ENCODE measurements at regions not wholly inside any gene's neighbourhood (a gene's known extent, or its start where the extent isn't known, plus 50 kb on each side); places are given as distances from the start of the nearest gene placed in this dataset.

DNA sequence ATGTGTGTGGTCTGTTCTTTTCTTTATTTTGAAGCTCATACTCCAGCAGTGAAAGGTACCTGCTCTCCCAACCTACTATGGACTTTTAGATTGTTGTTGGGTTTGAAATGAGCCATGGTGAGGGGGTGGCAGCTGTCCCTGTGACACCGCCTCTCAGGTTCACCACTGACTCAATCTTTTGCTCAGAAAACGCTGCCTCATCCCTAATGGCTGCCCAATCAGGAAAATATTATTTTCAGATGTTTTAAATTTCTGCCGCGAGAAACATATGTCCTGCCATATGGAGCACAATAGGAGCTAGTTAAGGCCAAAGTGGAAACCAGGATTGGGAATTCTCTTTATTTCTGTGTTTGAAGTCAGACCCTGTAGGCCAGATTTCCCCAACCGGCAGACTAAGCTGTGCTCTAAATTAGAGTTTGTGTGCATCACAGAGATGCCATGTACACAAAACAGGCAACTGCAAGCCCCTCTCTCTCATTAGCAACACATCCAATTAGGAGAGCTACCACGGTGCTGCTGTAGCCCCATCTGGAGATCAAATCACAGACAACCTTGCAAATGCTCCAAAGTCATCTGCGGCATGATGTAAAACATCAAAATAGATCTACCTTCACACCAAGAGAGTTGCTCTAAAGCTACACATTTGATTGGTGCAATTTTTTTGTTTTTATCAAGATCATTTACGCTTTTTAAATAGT lies 144.1 kb upstream of the BACH2 start:
- no peaks in the 10 kb centered on the region for H3K36me3 ChIP-seq (ENCODE audit: insufficient read depth)
- H3K4me1 ChIP-seq (ENCODE audit: insufficient read depth), result peaks cover 57% of the 10 kb centered on the region
- 0 out of 3 replicates have a peak, but pooled peaks have one; percentile 13 for ATAC-seq
- Mint-ChIP-seq H3K27me3 (ENCODE audit: insufficient read depth, low read depth, poor library complexity) (peaks cover 3% of the 10 kb centered on the region), H3K36me3 (ENCODE audit: low read depth) (no peaks in the 10 kb centered on the region), H3K4me1 (peaks cover 52% of the 10 kb centered on the region), H3K4me3 (no peak overlapping the region), H3K27ac (peak overlapping the region; percentile 57; the same call in 1 of the 2 replicates), H3K9me3 (no peaks in the 10 kb centered on the region)
- H3K27me3 ChIP-seq (ENCODE audit: insufficient read depth), result no peaks in the 10 kb centered on the region
- no peaks in the 10 kb centered on the region; the same call in 1 of the 2 replicates for H3K9me2 ChIP-seq (ENCODE audit: insufficient read depth)
- H3K79me2 ChIP-seq (replicated peaks; ENCODE audit: insufficient read depth), result no peaks in the 10 kb centered on the region
- no peak for DNase-seq (ENCODE audit: low spot score)
- 0 out of 2 replicates have a peak overlapping the region, but pooled peaks have one; percentile 6 for H2AFZ ChIP-seq
- no peaks in the 10 kb centered on the region for H4K20me1 ChIP-seq (replicated peaks; ENCODE audit: insufficient read depth)
- peaks cover 8% of the 10 kb centered on the region for H3F3A ChIP-seq (replicated peaks; ENCODE audit: low read depth)
- H3K4me2 ChIP-seq, result peak overlapping the region; percentile 9; the same call in 1 of the 2 replicates
- H3K4me3 ChIP-seq, result no peak overlapping the region
- H3K27ac ChIP-seq (ENCODE audit: low read depth), result no peak overlapping the region
- TF ChIP-seq, protein P1, sequence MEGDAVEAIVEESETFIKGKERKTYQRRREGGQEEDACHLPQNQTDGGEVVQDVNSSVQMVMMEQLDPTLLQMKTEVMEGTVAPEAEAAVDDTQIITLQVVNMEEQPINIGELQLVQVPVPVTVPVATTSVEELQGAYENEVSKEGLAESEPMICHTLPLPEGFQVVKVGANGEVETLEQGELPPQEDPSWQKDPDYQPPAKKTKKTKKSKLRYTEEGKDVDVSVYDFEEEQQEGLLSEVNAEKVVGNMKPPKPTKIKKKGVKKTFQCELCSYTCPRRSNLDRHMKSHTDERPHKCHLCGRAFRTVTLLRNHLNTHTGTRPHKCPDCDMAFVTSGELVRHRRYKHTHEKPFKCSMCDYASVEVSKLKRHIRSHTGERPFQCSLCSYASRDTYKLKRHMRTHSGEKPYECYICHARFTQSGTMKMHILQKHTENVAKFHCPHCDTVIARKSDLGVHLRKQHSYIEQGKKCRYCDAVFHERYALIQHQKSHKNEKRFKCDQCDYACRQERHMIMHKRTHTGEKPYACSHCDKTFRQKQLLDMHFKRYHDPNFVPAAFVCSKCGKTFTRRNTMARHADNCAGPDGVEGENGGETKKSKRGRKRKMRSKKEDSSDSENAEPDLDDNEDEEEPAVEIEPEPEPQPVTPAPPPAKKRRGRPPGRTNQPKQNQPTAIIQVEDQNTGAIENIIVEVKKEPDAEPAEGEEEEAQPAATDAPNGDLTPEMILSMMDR (conservative IDR thresholded peaks at IDR 0.05; ENCODE audit: low read depth in 2 of 2), result peak in 1 of 2 experiments; percentile 36; a peak in 2 of 4 replicates
- TF ChIP-seq, protein P2, sequence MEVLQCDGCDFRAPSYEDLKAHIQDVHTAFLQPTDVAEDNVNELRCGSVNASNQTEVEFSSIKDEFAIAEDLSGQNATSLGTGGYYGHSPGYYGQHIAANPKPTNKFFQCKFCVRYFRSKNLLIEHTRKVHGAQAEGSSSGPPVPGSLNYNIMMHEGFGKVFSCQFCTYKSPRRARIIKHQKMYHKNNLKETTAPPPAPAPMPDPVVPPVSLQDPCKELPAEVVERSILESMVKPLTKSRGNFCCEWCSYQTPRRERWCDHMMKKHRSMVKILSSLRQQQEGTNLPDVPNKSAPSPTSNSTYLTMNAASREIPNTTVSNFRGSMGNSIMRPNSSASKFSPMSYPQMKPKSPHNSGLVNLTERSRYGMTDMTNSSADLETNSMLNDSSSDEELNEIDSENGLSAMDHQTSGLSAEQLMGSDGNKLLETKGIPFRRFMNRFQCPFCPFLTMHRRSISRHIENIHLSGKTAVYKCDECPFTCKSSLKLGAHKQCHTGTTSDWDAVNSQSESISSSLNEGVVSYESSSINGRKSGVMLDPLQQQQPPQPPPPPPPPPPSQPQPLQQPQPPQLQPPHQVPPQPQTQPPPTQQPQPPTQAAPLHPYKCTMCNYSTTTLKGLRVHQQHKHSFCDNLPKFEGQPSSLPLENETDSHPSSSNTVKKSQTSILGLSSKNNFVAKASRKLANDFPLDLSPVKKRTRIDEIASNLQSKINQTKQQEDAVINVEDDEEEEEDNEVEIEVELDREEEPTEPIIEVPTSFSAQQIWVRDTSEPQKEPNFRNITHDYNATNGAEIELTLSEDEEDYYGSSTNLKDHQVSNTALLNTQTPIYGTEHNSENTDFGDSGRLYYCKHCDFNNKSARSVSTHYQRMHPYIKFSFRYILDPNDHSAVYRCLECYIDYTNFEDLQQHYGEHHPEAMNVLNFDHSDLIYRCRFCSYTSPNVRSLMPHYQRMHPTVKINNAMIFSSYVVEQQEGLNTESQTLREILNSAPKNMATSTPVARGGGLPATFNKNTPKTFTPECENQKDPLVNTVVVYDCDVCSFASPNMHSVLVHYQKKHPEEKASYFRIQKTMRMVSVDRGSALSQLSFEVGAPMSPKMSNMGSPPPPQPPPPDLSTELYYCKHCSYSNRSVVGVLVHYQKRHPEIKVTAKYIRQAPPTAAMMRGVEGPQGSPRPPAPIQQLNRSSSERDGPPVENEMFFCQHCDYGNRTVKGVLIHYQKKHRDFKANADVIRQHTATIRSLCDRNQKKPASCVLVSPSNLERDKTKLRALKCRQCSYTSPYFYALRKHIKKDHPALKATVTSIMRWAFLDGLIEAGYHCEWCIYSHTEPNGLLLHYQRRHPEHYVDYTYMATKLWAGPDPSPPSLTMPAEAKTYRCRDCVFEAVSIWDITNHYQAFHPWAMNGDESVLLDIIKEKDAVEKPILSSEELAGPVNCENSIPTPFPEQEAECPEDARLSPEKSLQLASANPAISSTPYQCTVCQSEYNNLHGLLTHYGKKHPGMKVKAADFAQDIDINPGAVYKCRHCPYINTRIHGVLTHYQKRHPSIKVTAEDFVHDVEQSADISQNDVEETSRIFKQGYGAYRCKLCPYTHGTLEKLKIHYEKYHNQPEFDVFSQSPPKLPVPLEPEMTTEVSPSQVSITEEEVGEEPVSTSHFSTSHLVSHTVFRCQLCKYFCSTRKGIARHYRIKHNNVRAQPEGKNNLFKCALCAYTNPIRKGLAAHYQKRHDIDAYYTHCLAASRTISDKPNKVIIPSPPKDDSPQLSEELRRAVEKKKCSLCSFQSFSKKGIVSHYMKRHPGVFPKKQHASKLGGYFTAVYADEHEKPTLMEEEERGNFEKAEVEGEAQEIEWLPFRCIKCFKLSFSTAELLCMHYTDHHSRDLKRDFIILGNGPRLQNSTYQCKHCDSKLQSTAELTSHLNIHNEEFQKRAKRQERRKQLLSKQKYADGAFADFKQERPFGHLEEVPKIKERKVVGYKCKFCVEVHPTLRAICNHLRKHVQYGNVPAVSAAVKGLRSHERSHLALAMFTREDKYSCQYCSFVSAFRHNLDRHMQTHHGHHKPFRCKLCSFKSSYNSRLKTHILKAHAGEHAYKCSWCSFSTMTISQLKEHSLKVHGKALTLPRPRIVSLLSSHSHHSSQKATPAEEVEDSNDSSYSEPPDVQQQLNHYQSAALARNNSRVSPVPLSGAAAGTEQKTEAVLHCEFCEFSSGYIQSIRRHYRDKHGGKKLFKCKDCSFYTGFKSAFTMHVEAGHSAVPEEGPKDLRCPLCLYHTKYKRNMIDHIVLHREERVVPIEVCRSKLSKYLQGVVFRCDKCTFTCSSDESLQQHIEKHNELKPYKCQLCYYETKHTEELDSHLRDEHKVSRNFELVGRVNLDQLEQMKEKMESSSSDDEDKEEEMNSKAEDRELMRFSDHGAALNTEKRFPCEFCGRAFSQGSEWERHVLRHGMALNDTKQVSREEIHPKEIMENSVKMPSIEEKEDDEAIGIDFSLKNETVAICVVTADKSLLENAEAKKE (CRISPR knock-in tag; IDR thresholded peaks at IDR 0.05), result no peak
